ENCODE measurements at regions not wholly inside any gene's neighbourhood (a gene's known extent, or its start where the extent isn't known, plus 50 kb on each side); places are given as distances from the start of the nearest gene placed in this dataset.

- no peaks in the 10 kb centered on the region for H3K27me3 Mint-ChIP-seq
- ATAC-seq (no peak), DNase-seq (no peak)
- no peaks in the 10 kb centered on the region for H3K36me3 Mint-ChIP-seq (ENCODE audit: low read depth)
- no peaks in the 10 kb centered on the region for H3K9me3 ChIP-seq (ENCODE audit: control insufficient read depth, low read length, poor library complexity, severe bottlenecking)
- no peak overlapping the region for H3K27ac Mint-ChIP-seq
- H3K4me1 Mint-ChIP-seq = no peaks in the 10 kb centered on the region
- H3K4me3 Mint-ChIP-seq = no peak overlapping the region
Measured at GRCh38 chr13:63420685-63421084, 2005.0 kb upstream of the PCDH20 start.

- H3K4me1 Mint-ChIP-seq = no peaks in the 10 kb centered on the region
- no peak for DNase-seq
- H3K27me3 Mint-ChIP-seq = no peaks in the 10 kb centered on the region
- H3K4me3 Mint-ChIP-seq = no peak overlapping the region
- no peak overlapping the region for H3K27ac Mint-ChIP-seq
- no peak for ATAC-seq
- no peaks in the 10 kb centered on the region for H3K9me3 ChIP-seq (ENCODE audit: control insufficient read depth, low read length, poor library complexity, severe bottlenecking)
- no peaks in the 10 kb centered on the region for H3K36me3 Mint-ChIP-seq (ENCODE audit: low read depth)
Measured at GRCh38 chr13:63414247-63414646, 1998.6 kb upstream of the PCDH20 start.

DNA sequence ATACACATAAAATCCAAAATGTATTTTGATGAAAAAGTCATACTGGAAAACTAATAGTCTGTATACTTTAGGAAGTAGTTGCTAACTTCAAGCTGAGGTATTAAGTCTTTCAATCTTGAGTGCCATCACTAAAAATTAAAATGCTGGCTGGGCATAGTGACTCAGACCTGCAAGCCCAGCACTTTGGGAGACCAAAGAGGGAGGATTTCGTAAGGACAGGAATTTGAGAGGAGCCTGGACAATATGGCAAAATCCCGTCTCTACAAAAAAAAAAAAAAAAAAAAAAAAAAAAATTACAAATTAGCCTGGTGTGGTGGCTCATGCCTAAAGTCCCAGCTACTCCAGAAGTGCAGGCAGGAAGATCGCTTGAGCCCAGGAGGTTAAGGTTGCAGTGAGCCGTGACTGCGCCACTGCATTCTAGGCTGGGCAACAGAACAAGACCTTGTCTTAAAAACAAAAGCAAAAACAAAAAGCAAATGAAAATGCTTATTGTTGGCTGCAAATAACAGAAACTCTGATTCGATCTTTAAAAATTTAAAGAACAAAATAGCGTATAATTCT lies 1994.2 kb upstream of the PCDH20 start:
- no peak for ATAC-seq
- H3K9me3 ChIP-seq (ENCODE audit: control insufficient read depth, low read length, poor library complexity, severe bottlenecking) = no peaks in the 10 kb centered on the region
- Mint-ChIP-seq H3K4me1 (no peaks in the 10 kb centered on the region), H3K36me3 (ENCODE audit: low read depth) (no peaks in the 10 kb centered on the region), H3K4me3 (no peak overlapping the region), H3K27me3 (no peaks in the 10 kb centered on the region), H3K27ac (no peak overlapping the region)
- no peak for DNase-seq

- Mint-ChIP-seq H3K4me1 (no peaks in the 10 kb centered on the region), H3K27me3 (no peaks in the 10 kb centered on the region), H3K4me3 (no peak overlapping the region), H3K27ac (no peak overlapping the region), H3K36me3 (ENCODE audit: low read depth) (no peaks in the 10 kb centered on the region)
- no peaks in the 10 kb centered on the region for H3K9me3 ChIP-seq (ENCODE audit: control insufficient read depth, low read length, poor library complexity, severe bottlenecking)
- DNase-seq = no peak
- no peak for ATAC-seq
Measured at GRCh38 chr13:63408331-63409189, 1992.9 kb upstream of the PCDH20 start.

GRCh38 chr13:63403733-63404132 lies 1988.1 kb upstream of the PCDH20 start:
- Mint-ChIP-seq H3K27ac (no peak overlapping the region), H3K4me3 (no peak overlapping the region), H3K27me3 (no peaks in the 10 kb centered on the region), H3K36me3 (ENCODE audit: low read depth) (no peaks in the 10 kb centered on the region), H3K4me1 (no peaks in the 10 kb centered on the region)
- no peak for DNase-seq
- no peak for ATAC-seq
- H3K9me3 ChIP-seq (ENCODE audit: control insufficient read depth, low read length, poor library complexity, severe bottlenecking) = no peaks in the 10 kb centered on the region

DNA sequence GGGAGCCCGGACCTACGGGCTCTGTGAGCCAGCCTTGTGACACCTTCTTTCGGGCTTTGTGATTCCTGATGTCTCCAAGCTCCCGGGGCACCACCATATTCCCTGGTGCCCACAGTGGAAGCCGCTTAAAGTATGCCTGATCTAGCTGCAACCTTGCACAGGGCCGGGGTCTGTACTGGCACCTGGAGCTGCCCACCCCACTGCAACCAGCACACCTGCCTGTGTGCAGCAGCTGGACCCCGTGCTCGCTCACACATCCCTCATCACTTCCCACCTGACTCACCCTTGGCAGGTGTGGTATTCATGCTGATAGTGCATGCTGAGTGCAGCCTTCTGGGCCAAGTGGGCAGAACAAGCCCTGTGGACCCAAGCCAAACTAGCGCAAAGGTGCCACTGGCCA lies 1981.1 kb upstream of the PCDH20 start:
- H3K4me1 Mint-ChIP-seq = no peaks in the 10 kb centered on the region
- no peaks in the 10 kb centered on the region for H3K27me3 Mint-ChIP-seq
- H3K36me3 Mint-ChIP-seq (ENCODE audit: low read depth) = no peaks in the 10 kb centered on the region
- DNase-seq (no peak), ATAC-seq (no peak)
- no peak overlapping the region for H3K27ac Mint-ChIP-seq
- no peak overlapping the region for H3K4me3 Mint-ChIP-seq
- H3K9me3 ChIP-seq (ENCODE audit: control insufficient read depth, low read length, poor library complexity, severe bottlenecking) = no peaks in the 10 kb centered on the region

- ATAC-seq (no peak), DNase-seq (no peak)
- H3K4me1 Mint-ChIP-seq = no peaks in the 10 kb centered on the region
- no peak overlapping the region for H3K4me3 Mint-ChIP-seq
- H3K36me3 Mint-ChIP-seq (ENCODE audit: low read depth) = no peaks in the 10 kb centered on the region
- H3K9me3 ChIP-seq (ENCODE audit: control insufficient read depth, low read length, poor library complexity, severe bottlenecking) = no peaks in the 10 kb centered on the region
- no peak overlapping the region for H3K27ac Mint-ChIP-seq
- no peaks in the 10 kb centered on the region for H3K27me3 Mint-ChIP-seq
Measured at GRCh38 chr13:63393112-63393511, 1977.5 kb upstream of the PCDH20 start.

- no peak overlapping the region for H3K4me3 Mint-ChIP-seq
- no peak for ATAC-seq
- H3K4me1 Mint-ChIP-seq = no peaks in the 10 kb centered on the region
- no peak overlapping the region for H3K27ac Mint-ChIP-seq
- no peaks in the 10 kb centered on the region for H3K27me3 Mint-ChIP-seq
- H3K9me3 ChIP-seq (ENCODE audit: control insufficient read depth, low read length, poor library complexity, severe bottlenecking) = no peaks in the 10 kb centered on the region
- H3K36me3 Mint-ChIP-seq (ENCODE audit: low read depth) = no peaks in the 10 kb centered on the region
- no peak for DNase-seq
Measured at GRCh38 chr13:63389756-63390155, 1974.1 kb upstream of the PCDH20 start.

DNA sequence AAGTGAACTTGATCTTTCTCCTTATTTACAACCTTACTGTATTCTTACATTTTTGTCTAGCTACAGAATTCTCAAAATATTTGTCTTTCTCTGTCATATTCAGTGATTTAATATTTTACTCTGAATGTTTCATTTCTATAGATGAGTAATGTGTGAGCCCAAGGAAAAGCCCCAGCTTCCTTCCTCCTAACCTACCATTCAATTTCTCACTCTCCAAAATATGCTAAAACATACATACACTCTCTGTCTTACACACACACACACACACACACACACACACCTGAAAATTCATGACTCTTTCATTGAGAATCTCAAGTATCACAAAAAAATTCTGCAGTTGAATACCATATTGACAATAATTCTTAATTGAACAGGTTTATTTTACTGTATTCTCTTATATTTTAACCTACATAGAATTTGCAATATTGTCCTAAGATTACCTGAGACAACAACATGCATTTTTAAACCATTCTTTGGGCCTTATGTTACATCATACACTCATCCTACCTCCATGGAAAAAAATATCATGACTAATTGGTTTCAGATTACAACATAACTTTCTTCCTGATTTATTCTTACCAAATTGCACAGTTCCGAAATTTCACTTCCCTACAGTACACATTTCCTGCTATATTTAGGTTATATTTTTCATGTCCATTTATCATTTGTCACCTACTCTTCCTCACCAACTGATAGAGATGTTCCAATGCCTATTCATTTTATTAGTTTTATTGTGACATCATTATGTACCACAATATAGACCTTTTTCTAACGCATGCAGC lies 1965.6 kb upstream of the PCDH20 start:
- Mint-ChIP-seq H3K36me3 (ENCODE audit: low read depth) (no peaks in the 10 kb centered on the region), H3K4me3 (no peak overlapping the region), H3K4me1 (no peaks in the 10 kb centered on the region), H3K27ac (no peak overlapping the region), H3K27me3 (no peaks in the 10 kb centered on the region)
- no peaks in the 10 kb centered on the region for H3K9me3 ChIP-seq (ENCODE audit: control insufficient read depth, low read length, poor library complexity, severe bottlenecking)
- DNase-seq (no peak), ATAC-seq (no peak)

GRCh38 chr13:63377986-63378385 lies 1962.3 kb upstream of the PCDH20 start:
- DNase-seq = no peak
- H3K4me1 Mint-ChIP-seq = no peaks in the 10 kb centered on the region
- no peaks in the 10 kb centered on the region for H3K27me3 Mint-ChIP-seq
- no peaks in the 10 kb centered on the region for H3K36me3 Mint-ChIP-seq (ENCODE audit: low read depth)
- no peak overlapping the region for H3K27ac Mint-ChIP-seq
- no peaks in the 10 kb centered on the region for H3K9me3 ChIP-seq (ENCODE audit: control insufficient read depth, low read length, poor library complexity, severe bottlenecking)
- no peak for ATAC-seq
- H3K4me3 Mint-ChIP-seq = no peak overlapping the region

DNA sequence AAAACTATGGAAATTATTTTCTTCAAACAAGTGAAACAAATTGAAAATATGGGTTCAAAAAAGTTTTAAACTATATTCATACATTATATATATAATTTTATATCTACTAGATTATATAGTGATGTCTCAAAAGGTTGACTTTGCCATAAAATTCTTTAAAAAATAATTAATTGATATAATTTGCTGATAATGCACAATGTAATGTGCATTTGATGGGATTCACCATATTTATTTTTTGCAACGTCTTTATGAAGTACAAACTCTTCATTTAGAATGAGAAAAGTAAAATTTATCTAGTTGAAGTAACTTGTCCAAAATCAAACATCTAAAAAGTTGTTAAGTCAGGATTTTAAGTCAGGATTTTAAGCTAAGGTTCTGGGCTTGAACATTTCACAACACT lies 1954.5 kb upstream of the PCDH20 start:
- Mint-ChIP-seq H3K4me1 (no peaks in the 10 kb centered on the region), H3K36me3 (ENCODE audit: low read depth) (no peaks in the 10 kb centered on the region), H3K27ac (no peak overlapping the region), H3K27me3 (no peaks in the 10 kb centered on the region), H3K4me3 (no peak overlapping the region)
- DNase-seq (no peak), ATAC-seq (no peak)
- H3K9me3 ChIP-seq (ENCODE audit: control insufficient read depth, low read length, poor library complexity, severe bottlenecking) = no peaks in the 10 kb centered on the region

GRCh38 chr13:63367522-63368198 lies 1952.0 kb upstream of the PCDH20 start:
- no peaks in the 10 kb centered on the region for H3K4me1 Mint-ChIP-seq

GRCh38 chr13:63364159-63364558 lies 1948.5 kb upstream of the PCDH20 start:
- no peaks in the 10 kb centered on the region for H3K4me1 Mint-ChIP-seq
- no peak for ATAC-seq
- no peak overlapping the region for H3K27ac Mint-ChIP-seq

More at GRCh38 chr13:63367522-63368198, 1952.0 kb upstream of the PCDH20 start:
- DNase-seq = no peak
- Mint-ChIP-seq H3K27ac (no peak overlapping the region), H3K27me3 (no peaks in the 10 kb centered on the region), H3K4me3 (no peak overlapping the region), H3K36me3 (ENCODE audit: low read depth) (no peaks in the 10 kb centered on the region)
- H3K9me3 ChIP-seq (ENCODE audit: control insufficient read depth, low read length, poor library complexity, severe bottlenecking) = no peaks in the 10 kb centered on the region
- no peak for ATAC-seq

More at GRCh38 chr13:63364159-63364558, 1948.5 kb upstream of the PCDH20 start:
- DNase-seq = no peak
- no peaks in the 10 kb centered on the region for H3K27me3 Mint-ChIP-seq
- H3K9me3 ChIP-seq (ENCODE audit: control insufficient read depth, low read length, poor library complexity, severe bottlenecking) = no peaks in the 10 kb centered on the region
- H3K4me3 Mint-ChIP-seq = no peak overlapping the region
- H3K36me3 Mint-ChIP-seq (ENCODE audit: low read depth) = no peaks in the 10 kb centered on the region

Data from T-helper 17 cell (primary cell).